IMR-90 (cell line): ENCODE measurements at regions not wholly inside any gene's neighbourhood (a gene's known extent, or its start where the extent isn't known, plus 50 kb on each side); places are given as distances from the start of the nearest gene placed in this dataset.

Experiments
- ATAC-seq: fragments of 200-7000 bp; cut with Tn5 transposase; 2 replicates; pipeline ENCODE4 v1.9.1; 2020; ENCODE audit warnings: low read depth, mild to moderate bottlenecking, moderate library complexity
- BruUV-seq: library from RNA; stranded (reverse); fragments of 400-500 nt; replicated peaks from 2 replicates; lab custom pipeline; 2021; lab: Mats Ljungman, UMichigan
- CTCF ChIA-PET: fragments of 300-600 bp; formaldehyde crosslinking; extraction: SDS; loops from one replicate; lab custom pipeline; 2021; ENCODE audit warnings: antibody characterized with exemption; lab: Yijun Ruan, JAX
- POLR2A ChIA-PET: fragments of 300-600 bp; sonication (Branson Sonifier 250); formaldehyde crosslinking; loops from one replicate; lab custom pipeline; 2022; ENCODE audit warnings: antibody characterized with exemption; ENCODE audit not compliant: unreplicated experiment; lab: Charles Lee
- DNase-seq: peaks from one replicate; pipeline ENCODE4 v3.0.0; 2013
- H2AFZ ChIP-seq: replicated peaks from 2 replicates; pipeline ENCODE3; 2013; ENCODE audit warnings: low read length, mild to moderate bottlenecking; ENCODE audit not compliant: poor library complexity
- H2AK5ac ChIP-seq: 2 replicates; pipeline ENCODE4 v1.6.1; 2013; ENCODE audit warnings: low read depth, low read length, inconsistent platforms
- H2AK9ac ChIP-seq: replicated peaks from 2 replicates; pipeline ENCODE3; 2013; ENCODE audit warnings: mild to moderate bottlenecking, low read depth, low read length, moderate library complexity; ENCODE audit not compliant: poor library complexity
- H2BK120ac ChIP-seq: 2 replicates; pipeline ENCODE4 v1.6.1; 2013; ENCODE audit warnings: low read depth, low read length, inconsistent platforms
- H2BK15ac ChIP-seq: 3 replicates; pipeline ENCODE4 v1.6.1; 2013; ENCODE audit warnings: low read depth, low read length, inconsistent platforms
- H2BK20ac ChIP-seq: 2 replicates; pipeline ENCODE4 v1.6.1; 2013; ENCODE audit warnings: low read depth, mild to moderate bottlenecking, inconsistent platforms, low read length, moderate library complexity
- H2BK5ac ChIP-seq: 2 replicates; pipeline ENCODE4 v1.6.1; 2013; ENCODE audit warnings: mild to moderate bottlenecking, low read depth, low read length, inconsistent platforms; ENCODE audit not compliant: poor library complexity, severe bottlenecking
- H3K14ac ChIP-seq: replicated peaks from 2 replicates; pipeline ENCODE4 v1.6.1; 2013; ENCODE audit warnings: low read depth, low read length, inconsistent platforms
- H3K18ac ChIP-seq: 2 replicates; pipeline ENCODE4 v1.6.1; 2013; ENCODE audit warnings: low read depth, low read length, control low read depth
- H3K23ac ChIP-seq: 2 replicates; pipeline ENCODE4 v1.6.1; 2013; ENCODE audit warnings: low read depth, low read length, inconsistent platforms
- H3K27ac ChIP-seq: 2 replicates; pipeline ENCODE4 v1.5.1; 2013; ENCODE audit warnings: mild to moderate bottlenecking, control low read depth, low read length; ENCODE audit not compliant: insufficient read depth
- H3K27me3 ChIP-seq: 2 replicates; pipeline ENCODE4 v1.6.1; 2013; ENCODE audit warnings: low read length; ENCODE audit not compliant: control insufficient read depth, insufficient read depth
- H3K36me3 ChIP-seq: 2 replicates; pipeline ENCODE4 v1.6.1; 2013; ENCODE audit warnings: low read length, mixed read lengths; ENCODE audit not compliant: control insufficient read depth, insufficient read depth
- H3K4ac ChIP-seq: 2 replicates; pipeline ENCODE4 v1.6.1; 2013; ENCODE audit warnings: low read depth, low read length, inconsistent platforms
- H3K4me1 ChIP-seq: 2 replicates; pipeline ENCODE4 v1.6.1; 2013; ENCODE audit warnings: low read length, mixed read lengths; ENCODE audit not compliant: control insufficient read depth, insufficient read depth
- H3K4me2 ChIP-seq: 2 replicates; pipeline ENCODE4 v1.6.1; 2013; ENCODE audit warnings: low read depth, mild to moderate bottlenecking, control low read depth, low read length, moderate library complexity
- H3K4me3 ChIP-seq: 2 replicates; pipeline ENCODE4 v1.5.1; 2013; ENCODE audit warnings: low read depth, mild to moderate bottlenecking, control low read depth, low read length, moderate library complexity; ENCODE audit not compliant: insufficient read depth
- H3K56ac ChIP-seq: 2 replicates; pipeline ENCODE4 v1.6.1; 2013; ENCODE audit warnings: low read length, inconsistent platforms; ENCODE audit not compliant: insufficient read depth; ENCODE audit errors: extremely low read depth
- H3K79me1 ChIP-seq, 2 experiments: 2 replicates each; pipeline ENCODE4 v1.6.1; 2013; ENCODE audit warnings: low read length in 2 of 2, inconsistent platforms in 1 of 2, low read depth in 1 of 2
- H3K9ac ChIP-seq: 2 replicates; pipeline ENCODE4 v1.6.1; 2013; ENCODE audit warnings: low read depth, low read length, control low read depth
- H3K9me1 ChIP-seq: 2 replicates; pipeline ENCODE4 v1.6.1; 2013; ENCODE audit warnings: low read length, inconsistent platforms; ENCODE audit not compliant: insufficient read depth
- H3K9me3 ChIP-seq: 2 replicates; pipeline ENCODE4 v1.6.1; 2013; ENCODE audit warnings: low read length; ENCODE audit not compliant: control insufficient read depth, insufficient read depth
- H4K20me1 ChIP-seq: 2 replicates; pipeline ENCODE4 v1.6.1; 2013; ENCODE audit warnings: low read length, inconsistent platforms; ENCODE audit not compliant: insufficient read depth
- H4K5ac ChIP-seq: 2 replicates; pipeline ENCODE4 v1.6.1; 2013; ENCODE audit warnings: mild to moderate bottlenecking, low read depth, low read length, control low read depth
- H4K8ac ChIP-seq, 2 experiments: 2 replicates each; pipeline ENCODE4 v1.6.1; 2013; ENCODE audit warnings: low read depth in 2 of 2, low read length in 2 of 2, control low read depth in 1 of 2, inconsistent platforms in 1 of 2
- H4K91ac ChIP-seq: 2 replicates; pipeline ENCODE4 v1.6.1; 2013; ENCODE audit warnings: low read depth, low read length, inconsistent platforms; ENCODE audit not compliant: insufficient read depth
- BHLHE40 ChIP-seq: fragments of 150-350 bp; IDR thresholded peaks from 2 replicates; pipeline ENCODE4 v1.6.1; 2016; ENCODE audit warnings: mild to moderate bottlenecking, low read depth, low read length
- CEBPB ChIP-seq: IDR thresholded peaks from 2 replicates; pipeline ENCODE4 v1.6.1; 2012; ENCODE audit warnings: low read depth, low read length, improper control_type of control experiment
- CHD1 ChIP-seq: IDR thresholded peaks from 2 replicates; pipeline ENCODE4 v1.6.1; 2012; ENCODE audit warnings: low read depth, low read length, improper control_type of control experiment
- FOS ChIP-seq: fragments of 150-350 bp; IDR thresholded peaks from 2 replicates; pipeline ENCODE4 v1.6.1; 2016; ENCODE audit warnings: low read depth, low read length
- MAFK ChIP-seq: IDR thresholded peaks from 2 replicates; pipeline ENCODE4 v1.6.1; 2012; ENCODE audit warnings: low read depth, low read length, improper control_type of control experiment
- MAZ ChIP-seq: IDR thresholded peaks from 2 replicates; pipeline ENCODE4 v1.6.1; 2012; ENCODE audit warnings: low read depth, mild to moderate bottlenecking, low read length, improper control_type of control experiment, moderate library complexity, borderline replicate concordance
- MXI1 ChIP-seq: IDR thresholded peaks from 2 replicates; pipeline ENCODE4 v1.6.1; 2012; ENCODE audit warnings: low read depth, mild to moderate bottlenecking, low read length, moderate library complexity, borderline replicate concordance
- NFE2L2 ChIP-seq: fragments of 150-350 bp; IDR thresholded peaks from 2 replicates; pipeline ENCODE4 v1.6.1; 2016; ENCODE audit warnings: low read depth, mild to moderate bottlenecking, low read length
- POLR2A ChIP-seq: IDR thresholded peaks from 2 replicates; pipeline ENCODE4 v1.6.1; 2012; ENCODE audit warnings: mild to moderate bottlenecking, low read depth, low read length
- RAD21 ChIP-seq: IDR thresholded peaks from 2 replicates; pipeline ENCODE4 v1.6.1; 2012; ENCODE audit warnings: low read length, improper control_type of control experiment
- RCOR1 ChIP-seq: IDR thresholded peaks from 2 replicates; pipeline ENCODE4 v1.6.1; 2012; ENCODE audit warnings: mild to moderate bottlenecking, low read length, improper control_type of control experiment; ENCODE audit not compliant: insufficient replicate concordance
- RFX5 ChIP-seq: IDR thresholded peaks from 2 replicates; pipeline ENCODE4 v1.8.0; 2012; ENCODE audit warnings: low read depth, mild to moderate bottlenecking, low read length, moderate library complexity
- SMC3 ChIP-seq: fragments of 150-350 bp; IDR thresholded peaks from 2 replicates; pipeline ENCODE4 v1.6.1; 2016; ENCODE audit warnings: low read depth, mild to moderate bottlenecking, antibody characterized with exemption, low read length, moderate library complexity
- WGBS, 2 experiments: methylation state at CpG; one replicate each; pipeline versions ENCODE4 v1.1.5 to v1.1.7; 2013; ENCODE audit warnings: missing lambda C conversion rate in 2 of 2; ENCODE audit not compliant: insufficient read length in 1 of 2; ENCODE audit errors: extremely low coverage in 2 of 2; 5-methylcytosine and 5-hydroxymethylcytosine counted together
- dilution Hi-C: fragments of 300-500 bp; cut with HindIII; formaldehyde crosslinking; loops from one replicate; pipeline ENCODE4 v1.14.3; 2018; ENCODE audit warnings: low sequenced_read_pairs; ENCODE audit not compliant: unreplicated experiment
- in situ Hi-C: fragments of 300-500 bp; cut with MboI; formaldehyde crosslinking; loops from 3 replicates; pipeline ENCODE4 v1.14.3; 2019; ENCODE audit warnings: low sequenced_read_pairs, inconsistent platforms, mixed read lengths
- intact Hi-C: fragments of 100-400 bp; cut with micrococcal nuclease; formaldehyde crosslinking; loops from 2 replicates; pipeline ENCODE4 v1.10.0; 2022
- TF ChIP-seq, protein P1 (sequence below): fragments of 150-350 bp; IDR thresholded peaks from 2 replicates; pipeline ENCODE4 v1.6.1; 2017; ENCODE audit warnings: mild to moderate bottlenecking, antibody characterized with exemption, low read length, low read depth
- TF ChIP-seq, protein P2 (sequence below): conservative IDR thresholded peaks from 2 replicates; pipeline ENCODE4 v1.5.1; 2012; ENCODE audit warnings: mild to moderate bottlenecking, low read depth, low read length, improper control_type of control experiment
- TF ChIP-seq, protein P3 (sequence below): fragments of 150-350 bp; IDR thresholded peaks from 2 replicates; pipeline ENCODE4 v1.6.1; 2016; ENCODE audit warnings: low read depth, mild to moderate bottlenecking, low read length, moderate library complexity, borderline replicate concordance

DNA sequence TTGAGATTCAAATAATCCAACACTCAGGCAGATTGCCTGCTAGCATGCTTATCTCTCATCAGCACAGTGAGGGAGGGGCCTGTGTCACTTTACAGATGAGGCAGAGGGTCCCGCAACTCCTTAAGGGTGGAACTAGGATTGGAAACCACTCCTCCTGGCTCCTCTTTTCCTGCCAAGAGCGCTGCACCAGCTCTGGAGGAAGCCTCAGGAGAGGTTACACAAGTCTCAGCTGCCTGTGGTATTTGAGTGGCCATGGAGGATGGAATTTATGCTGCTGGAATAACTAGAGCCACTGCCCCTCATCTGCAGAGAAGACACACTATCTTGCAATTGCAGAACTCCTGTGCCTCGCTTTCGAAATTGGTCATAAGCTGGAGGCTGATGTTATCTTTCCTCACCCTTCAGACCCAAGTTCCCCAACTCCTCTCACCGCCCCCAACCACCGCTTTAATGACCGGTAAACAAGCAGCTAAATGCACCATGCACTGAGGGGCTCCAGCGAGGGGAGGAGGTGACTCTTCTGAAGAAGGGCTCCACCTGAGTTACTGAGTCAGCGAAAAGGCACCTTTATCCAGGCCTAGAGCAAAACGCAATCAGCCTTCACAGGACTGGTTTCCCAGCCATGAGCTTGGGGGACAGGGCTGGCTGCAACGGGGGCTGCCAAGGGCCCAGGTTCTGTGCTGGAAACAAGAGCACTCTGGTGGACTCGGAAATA lies 245.8 kb downstream of the SOX11 start:
- Histone ChIP-seq H2BK5ac (no peak overlapping the region), H2AK9ac (no peak overlapping the region), H3K79me1 (no peaks in the 10 kb centered on the region), H3K4me1 (no peaks in the 10 kb centered on the region), H3K9ac (no peak overlapping the region), H3K36me3 (no peaks in the 10 kb centered on the region), H3K9me1 (no peaks in the 10 kb centered on the region), H4K20me1 (no peaks in the 10 kb centered on the region), H2BK120ac (no peak overlapping the region), H2AK5ac (no peak overlapping the region), H3K27ac (no peak overlapping the region), H3K56ac (no peak overlapping the region), H4K5ac (no peak overlapping the region), H3K18ac (no peak overlapping the region), H3K4ac (no peak overlapping the region), H2BK20ac (no peak overlapping the region), H3K14ac (no peak overlapping the region), H2AFZ (no peak overlapping the region), H4K91ac (no peak overlapping the region), H2BK15ac (no peak overlapping the region), H3K4me3 (no peak overlapping the region), H3K9me3 (peaks cover 5% of the 10 kb centered on the region), H3K23ac (no peak overlapping the region), H3K27me3 (no peaks in the 10 kb centered on the region; the same call in 1 of the 2 replicates), H4K8ac (no peak overlapping the region), H3K4me2 (no peak overlapping the region)
- no TSS peak for BruUV-seq
- WGBS, 2 experiments: 59% methylated on average over 2 of the region's 12 CpGs; no CpG with 5 or more reads in 1 of the 2 experiments
- in situ Hi-C loops (no loop called here), intact Hi-C loops (no loop called here), dilution Hi-C loops (no loop called here)
- TF ChIP-seq, protein P1, sequence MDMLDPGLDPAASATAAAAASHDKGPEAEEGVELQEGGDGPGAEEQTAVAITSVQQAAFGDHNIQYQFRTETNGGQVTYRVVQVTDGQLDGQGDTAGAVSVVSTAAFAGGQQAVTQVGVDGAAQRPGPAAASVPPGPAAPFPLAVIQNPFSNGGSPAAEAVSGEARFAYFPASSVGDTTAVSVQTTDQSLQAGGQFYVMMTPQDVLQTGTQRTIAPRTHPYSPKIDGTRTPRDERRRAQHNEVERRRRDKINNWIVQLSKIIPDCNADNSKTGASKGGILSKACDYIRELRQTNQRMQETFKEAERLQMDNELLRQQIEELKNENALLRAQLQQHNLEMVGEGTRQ: no peak
- TF ChIP-seq MAFK: no peak
- TF ChIP-seq RAD21: no peak
- no peak for TF ChIP-seq POLR2A
- TF ChIP-seq, protein P2, sequence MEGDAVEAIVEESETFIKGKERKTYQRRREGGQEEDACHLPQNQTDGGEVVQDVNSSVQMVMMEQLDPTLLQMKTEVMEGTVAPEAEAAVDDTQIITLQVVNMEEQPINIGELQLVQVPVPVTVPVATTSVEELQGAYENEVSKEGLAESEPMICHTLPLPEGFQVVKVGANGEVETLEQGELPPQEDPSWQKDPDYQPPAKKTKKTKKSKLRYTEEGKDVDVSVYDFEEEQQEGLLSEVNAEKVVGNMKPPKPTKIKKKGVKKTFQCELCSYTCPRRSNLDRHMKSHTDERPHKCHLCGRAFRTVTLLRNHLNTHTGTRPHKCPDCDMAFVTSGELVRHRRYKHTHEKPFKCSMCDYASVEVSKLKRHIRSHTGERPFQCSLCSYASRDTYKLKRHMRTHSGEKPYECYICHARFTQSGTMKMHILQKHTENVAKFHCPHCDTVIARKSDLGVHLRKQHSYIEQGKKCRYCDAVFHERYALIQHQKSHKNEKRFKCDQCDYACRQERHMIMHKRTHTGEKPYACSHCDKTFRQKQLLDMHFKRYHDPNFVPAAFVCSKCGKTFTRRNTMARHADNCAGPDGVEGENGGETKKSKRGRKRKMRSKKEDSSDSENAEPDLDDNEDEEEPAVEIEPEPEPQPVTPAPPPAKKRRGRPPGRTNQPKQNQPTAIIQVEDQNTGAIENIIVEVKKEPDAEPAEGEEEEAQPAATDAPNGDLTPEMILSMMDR: no peak
- TF ChIP-seq NFE2L2: no peak
- no peak for TF ChIP-seq MAZ
- TF ChIP-seq RCOR1: no peak
- no peak for TF ChIP-seq RFX5
- TF ChIP-seq CHD1: no peak
- no peak for TF ChIP-seq BHLHE40
- TF ChIP-seq, protein P3, sequence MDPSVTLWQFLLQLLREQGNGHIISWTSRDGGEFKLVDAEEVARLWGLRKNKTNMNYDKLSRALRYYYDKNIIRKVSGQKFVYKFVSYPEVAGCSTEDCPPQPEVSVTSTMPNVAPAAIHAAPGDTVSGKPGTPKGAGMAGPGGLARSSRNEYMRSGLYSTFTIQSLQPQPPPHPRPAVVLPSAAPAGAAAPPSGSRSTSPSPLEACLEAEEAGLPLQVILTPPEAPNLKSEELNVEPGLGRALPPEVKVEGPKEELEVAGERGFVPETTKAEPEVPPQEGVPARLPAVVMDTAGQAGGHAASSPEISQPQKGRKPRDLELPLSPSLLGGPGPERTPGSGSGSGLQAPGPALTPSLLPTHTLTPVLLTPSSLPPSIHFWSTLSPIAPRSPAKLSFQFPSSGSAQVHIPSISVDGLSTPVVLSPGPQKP: no peak
- TF ChIP-seq CEBPB: no peak
- no peak for TF ChIP-seq FOS
- no peak for TF ChIP-seq SMC3
- no peak for TF ChIP-seq MXI1
- no peak for DNase-seq
- ChIA-PET CTCF (no interaction called here), POLR2A (no interaction called here)
- no peak for ATAC-seq
